HepG2 (cell line): ENCODE measurements at regions not wholly inside any gene's neighbourhood (a gene's known extent, or its start where the extent isn't known, plus 50 kb on each side); places are given as distances from the start of the nearest gene placed in this dataset.

Experiments
- CBFB ChIP-seq: sonication (generic); formaldehyde crosslinking; IDR thresholded peaks from 2 replicates; pipeline ENCODE4 v1.4.0; 2020; ENCODE audit warnings: missing genetic modification reagents
- E2F5 ChIP-seq: sonication (generic); formaldehyde crosslinking; conservative IDR thresholded peaks from 2 replicates; pipeline ENCODE4 v1.4.0; 2020; ENCODE audit warnings: missing genetic modification reagents
- HNRNPLL ChIP-seq: fragments of 200-400 bp; formaldehyde crosslinking; IDR thresholded peaks from 2 replicates; pipeline ENCODE4 v1.6.1; 2017; ENCODE audit warnings: mild to moderate bottlenecking, low read depth, low read length; ENCODE audit not compliant: poor library complexity, severe bottlenecking
- KAT7 ChIP-seq: IDR thresholded peaks from 2 replicates; pipeline ENCODE4 v1.6.1; 2018; ENCODE audit warnings: borderline replicate concordance, missing compliant biosample characterization
- KLF16 ChIP-seq, 2 experiments: sonication (generic) in 1 of 2; formaldehyde crosslinking in 1 of 2; IDR thresholded peaks; 2 replicates each; pipeline versions ENCODE4 v1.6.1 to v1.8.0; 2016 to 2023; ENCODE audit warnings: missing genetic modification reagents in 2 of 2, missing compliant biosample characterization in 1 of 2
- MBNL3 ChIP-seq: fragments of 250-450 bp; sonication (Bioruptor Pico); conservative IDR thresholded peaks from 2 replicates; pipeline ENCODE4 v1.8.0; 2022; ENCODE audit warnings: mild to moderate bottlenecking, inconsistent platforms
- MLLT10 ChIP-seq: sonication (generic); formaldehyde crosslinking; IDR thresholded peaks from 2 replicates; pipeline ENCODE4 v1.4.0; 2020; ENCODE audit warnings: missing genetic modification reagents
- PHF20 ChIP-seq: sonication (generic); formaldehyde crosslinking; IDR thresholded peaks from 2 replicates; pipeline ENCODE4 v1.5.0; 2020; ENCODE audit warnings: mild to moderate bottlenecking, missing genetic modification reagents
- PHF5A ChIP-seq: IDR thresholded peaks from one replicate; pipeline ENCODE4 v1.6.1; 2018; ENCODE audit warnings: low read depth, missing genetic modification reagents; ENCODE audit not compliant: unreplicated experiment
- POGK ChIP-seq: sonication (generic); formaldehyde crosslinking; conservative IDR thresholded peaks from 2 replicates; pipeline ENCODE4 v1.8.0; 2022; ENCODE audit warnings: mild to moderate bottlenecking, moderate library complexity, missing genetic modification reagents
- RXRB ChIP-seq: IDR thresholded peaks from 2 replicates; pipeline ENCODE4 v1.6.1; 2016; ENCODE audit warnings: borderline replicate concordance, missing genetic modification reagents, missing compliant biosample characterization
- SOX5 ChIP-seq: IDR thresholded peaks from 2 replicates; pipeline ENCODE4 v1.6.1; 2016; ENCODE audit warnings: borderline replicate concordance
- ZFP36 ChIP-seq: fragments of 150-350 bp; IDR thresholded peaks from 2 replicates; pipeline ENCODE4 v1.6.1; 2018; ENCODE audit warnings: borderline replicate concordance, low read length, low read depth; ENCODE audit not compliant: partially characterized antibody
- ZFP36L2 ChIP-seq: sonication (generic); formaldehyde crosslinking; IDR thresholded peaks from 2 replicates; pipeline ENCODE4 v1.4.0; 2020; ENCODE audit warnings: missing genetic modification reagents
- ZNF121 ChIP-seq: sonication (generic); formaldehyde crosslinking; IDR thresholded peaks from 2 replicates; pipeline ENCODE4 v1.5.0; 2020; ENCODE audit warnings: mild to moderate bottlenecking, missing genetic modification reagents
- ZNF367 ChIP-seq: sonication (generic); formaldehyde crosslinking; IDR thresholded peaks from 2 replicates; pipeline ENCODE4 v1.4.0; 2020; ENCODE audit warnings: missing genetic modification reagents, borderline replicate concordance
- ZNF451 ChIP-seq: sonication (generic); formaldehyde crosslinking; IDR thresholded peaks from 2 replicates; pipeline ENCODE4 v1.5.0; 2020; ENCODE audit warnings: mild to moderate bottlenecking, missing genetic modification reagents
- ZNF512 ChIP-seq: sonication (generic); formaldehyde crosslinking; IDR thresholded peaks from 2 replicates; pipeline ENCODE4 v1.4.0; 2020; ENCODE audit warnings: mild to moderate bottlenecking, missing genetic modification reagents
- ZNF572 ChIP-seq: sonication (generic); formaldehyde crosslinking; IDR thresholded peaks from 2 replicates; pipeline ENCODE4 v1.5.1; 2020; ENCODE audit warnings: mild to moderate bottlenecking, missing genetic modification reagents
- ZNF598 ChIP-seq: sonication (generic); formaldehyde crosslinking; IDR thresholded peaks from 2 replicates; pipeline ENCODE4 v1.5.1; 2020; ENCODE audit warnings: mild to moderate bottlenecking, missing genetic modification reagents, borderline replicate concordance
- ZNF660 ChIP-seq: sonication (generic); formaldehyde crosslinking; IDR thresholded peaks from 2 replicates; pipeline ENCODE4 v1.5.1; 2020; ENCODE audit warnings: mild to moderate bottlenecking, low read depth, missing genetic modification reagents, borderline replicate concordance
- ZNF674 ChIP-seq: sonication (generic); formaldehyde crosslinking; IDR thresholded peaks from 2 replicates; pipeline ENCODE4 v1.5.0; 2020; ENCODE audit warnings: low read depth, mild to moderate bottlenecking, missing genetic modification reagents
- ZNF772 ChIP-seq: sonication (generic); formaldehyde crosslinking; IDR thresholded peaks from 2 replicates; pipeline ENCODE4 v1.5.0; 2020; ENCODE audit warnings: mild to moderate bottlenecking, missing genetic modification reagents
- ZNF841 ChIP-seq: sonication (generic); formaldehyde crosslinking; IDR thresholded peaks from 2 replicates; pipeline ENCODE4 v1.8.1; 2023; ENCODE audit warnings: missing genetic modification reagents, borderline replicate concordance
- ZSCAN5A ChIP-seq: sonication (generic); formaldehyde crosslinking; IDR thresholded peaks from 2 replicates; pipeline ENCODE4 v1.8.0; 2022; ENCODE audit warnings: mild to moderate bottlenecking, missing genetic modification reagents, borderline replicate concordance

GRCh38 chr2:47309952-47310800 is 58.9 kb upstream of the EPCAM start (continued):
- no peak for TF ChIP-seq ZNF674 (CRISPR knock-in tag)
- TF ChIP-seq ZNF451 = no peak
- no peak for TF ChIP-seq MLLT10 (CRISPR knock-in tag)
- TF ChIP-seq MBNL3 (CRISPR knock-in tag) = no peak
- TF ChIP-seq ZNF367 (CRISPR knock-in tag) = no peak
- peak; percentile 11; the same call in 1 of the 2 replicates for TF ChIP-seq ZNF772 (CRISPR knock-in tag)
- no peak for TF ChIP-seq PHF5A (CRISPR knock-in tag)
- TF ChIP-seq ZFP36L2 (CRISPR knock-in tag) = no peak
- peak in 1 of 2 experiments; percentile 38; a peak in 1 of 4 replicates for TF ChIP-seq KLF16 (CRISPR knock-in tag; IDR thresholded peaks at IDR 0.05)
- TF ChIP-seq ZNF121 = no peak
- no peak for TF ChIP-seq PHF20
- TF ChIP-seq KAT7 (CRISPR knock-in tag) = 0 out of 2 replicates have a peak, but pooled peaks have one; percentile 26
- no peak for TF ChIP-seq E2F5 (CRISPR knock-in tag)
- 0 out of 2 replicates have a peak, but pooled peaks have one; percentile 42 for TF ChIP-seq POGK (CRISPR knock-in tag)
- TF ChIP-seq ZNF841 (CRISPR knock-in tag) = no peak
- TF ChIP-seq ZFP36 = no peak
- TF ChIP-seq RXRB (CRISPR knock-in tag) = peak; percentile 54; the same call in 1 of the 2 replicates
- TF ChIP-seq ZNF512 (CRISPR knock-in tag) = no peak
- no peak for TF ChIP-seq HNRNPLL
- no peak for TF ChIP-seq ZNF660 (CRISPR knock-in tag)
- no peak for TF ChIP-seq ZNF572
- TF ChIP-seq ZNF598 (CRISPR knock-in tag) = no peak
- TF ChIP-seq ZSCAN5A (CRISPR knock-in tag) = peak; percentile 86; the same call in 1 of the 2 replicates
- TF ChIP-seq CBFB (CRISPR knock-in tag) = peak; percentile 53; the same call in 1 of the 2 replicates
- peak; percentile 57 for TF ChIP-seq SOX5 (CRISPR knock-in tag)
